K562 (cell line): ENCODE measurements at regions not wholly inside any gene's neighbourhood (a gene's known extent, or its start where the extent isn't known, plus 50 kb on each side); places are given as distances from the start of the nearest gene placed in this dataset.

Experiments
- ATAC-seq: fragments of 200-7000 bp; cut with Tn5 transposase; 3 replicates; pipeline ENCODE4 v1.9.1; 2020; ENCODE audit warnings: moderate library complexity
- BruUV-seq: library from RNA; stranded (reverse); fragments of 400-500 nt; replicated peaks from 2 replicates; lab custom pipeline; 2021; lab: Mats Ljungman, UMichigan
- CTCF ChIA-PET: fragments of 300-600 bp; formaldehyde crosslinking; extraction: SDS; loops from one replicate; lab custom pipeline; 2021; ENCODE audit warnings: low intra/inter-chr PET ratio; lab: Yijun Ruan, JAX
- POLR2A ChIA-PET: fragments of 300-600, 350-650 bp; sonication (Branson Sonifier 250); formaldehyde crosslinking; extraction: SDS; loops from one replicate; lab custom pipeline; 2021; ENCODE audit warnings: antibody characterized with exemption, inconsistent platforms; lab: Yijun Ruan, JAX
- DNase-seq, 4 experiments: peaks; one replicate each; pipeline versions ENCODE4 v3.0.0 to v3.0.0-alpha.2; 2011 to 2018; ENCODE audit warnings: low spot score in 3 of 4, mixed read lengths in 3 of 4; ENCODE audit errors: extremely low read depth in 1 of 4
- FAIRE-seq: peaks from 2 replicates; lab custom pipeline; 2011; peaks lifted over from hg19 to GRCh38; lab: Jason Lieb, UNC
- H2AFZ ChIP-seq: 2 replicates; pipeline ENCODE4 v1.6.0; 2011; ENCODE audit warnings: low read depth, low read length, control low read depth, inconsistent platforms
- H3K27ac ChIP-seq: fragments of 200-600 bp; 3 replicates; pipeline ENCODE4 v1.8.0; 2011; ENCODE audit warnings: low read depth, mild to moderate bottlenecking, control low read depth, inconsistent platforms, low read length, moderate library complexity, mixed read lengths; ENCODE audit errors: extremely low read depth
- H3K27me3 ChIP-seq, 2 experiments: fragments of 300-600 bp in 1 of 2; 2 replicates in 1 of 2; 3 replicates in 1 of 2; pipeline versions ENCODE4 v1.6.0 to v1.8.0; 2011; ENCODE audit warnings: inconsistent platforms in 2 of 2, low read length in 2 of 2, mild to moderate bottlenecking in 1 of 2, mixed read lengths in 1 of 2, moderate library complexity in 1 of 2; ENCODE audit not compliant: control insufficient read depth in 2 of 2, insufficient read depth in 2 of 2
- H3K36me3 ChIP-seq: fragments of 300-600 bp; 3 replicates; pipeline ENCODE4 v1.8.0; 2011; ENCODE audit warnings: mild to moderate bottlenecking, low read length, inconsistent platforms; ENCODE audit not compliant: control insufficient read depth, insufficient read depth
- H3K4me1 ChIP-seq, 2 experiments: fragments of 200-600 bp in 1 of 2; replicated peaks in 1 of 2; 2 replicates in 1 of 2; 3 replicates in 1 of 2; pipeline versions ENCODE4 v1.5.1 to v1.8.0; 2011; ENCODE audit warnings: inconsistent platforms in 2 of 2, low read length in 2 of 2, mild to moderate bottlenecking in 1 of 2, mixed read lengths in 1 of 2, moderate library complexity in 1 of 2; ENCODE audit not compliant: control insufficient read depth in 2 of 2, insufficient read depth in 2 of 2
- H3K4me2 ChIP-seq: 2 replicates; pipeline ENCODE4 v1.6.1; 2011; ENCODE audit warnings: low read length, control low read depth, inconsistent platforms, mixed read lengths; ENCODE audit not compliant: insufficient read depth
- H3K4me3 ChIP-seq: fragments of 200-600 bp; sonication (generic), shearing (Covaris generic); 2 replicates; pipeline ENCODE4 v1.5.1; 2016; ENCODE audit warnings: control low read depth, inconsistent platforms
- H3K79me2 ChIP-seq: fragments of 200-600 bp; 3 replicates; pipeline ENCODE4 v1.8.0; 2011; ENCODE audit warnings: low read length, inconsistent platforms; ENCODE audit not compliant: control insufficient read depth, insufficient read depth
- H3K9ac ChIP-seq, 2 experiments: 2 replicates each; pipeline versions ENCODE4 v1.6.0 to v1.6.1; 2011; ENCODE audit warnings: low read depth in 2 of 2, low read length in 2 of 2, control low read depth in 1 of 2, inconsistent platforms in 1 of 2, mild to moderate bottlenecking in 1 of 2, mixed read lengths in 1 of 2; ENCODE audit not compliant: insufficient read depth in 1 of 2
- H3K9me1 ChIP-seq: one replicate; pipeline ENCODE4 v1.6.0; 2011; ENCODE audit warnings: inconsistent platforms, mild to moderate bottlenecking, low read length, moderate library complexity; ENCODE audit not compliant: control insufficient read depth, insufficient read depth
- H3K9me3 ChIP-seq: replicated peaks from 2 replicates; pipeline ENCODE4 v1.5.1; 2011; ENCODE audit warnings: low read depth, low read length, inconsistent platforms; ENCODE audit not compliant: control insufficient read depth, insufficient read depth
- H4K20me1 ChIP-seq: replicated peaks from 2 replicates; pipeline ENCODE4 v1.6.1; 2011; ENCODE audit warnings: low read length, inconsistent platforms, mixed read lengths; ENCODE audit not compliant: control insufficient read depth, insufficient read depth
- ARID3A ChIP-seq: IDR thresholded peaks from 2 replicates; pipeline ENCODE4 v1.6.1; 2012; ENCODE audit warnings: low read depth, low read length, improper control_type of control experiment, borderline replicate concordance
- ATF3 ChIP-seq, 2 experiments: fragments of 450-650 bp in 1 of 2; sonication (generic) in 1 of 2; formaldehyde crosslinking in 1 of 2; IDR thresholded peaks in 1 of 2; conservative IDR thresholded peaks in 1 of 2; 2 replicates each; pipeline versions ENCODE4 v1.6.1 to v1.8.1; 2016 to 2023; ENCODE audit warnings: mild to moderate bottlenecking in 2 of 2, moderate library complexity in 2 of 2, inconsistent platforms in 1 of 2, missing genetic modification reagents in 1 of 2
- DDX20 ChIP-seq: fragments of 450-650 bp; IDR thresholded peaks from 2 replicates; pipeline ENCODE4 v1.6.1; 2016; ENCODE audit warnings: missing genetic modification characterization, low read depth, mild to moderate bottlenecking, missing compliant biosample characterization, moderate library complexity
- TCF15 ChIP-seq: fragments of 250-450 bp; sonication (Bioruptor Pico); IDR thresholded peaks from 2 replicates; pipeline ENCODE4 v1.8.0; 2022; ENCODE audit warnings: moderate library complexity, mild to moderate bottlenecking, inconsistent platforms
- ZNF655 ChIP-seq: fragments of 250-450 bp; sonication (Bioruptor Pico); IDR thresholded peaks from 2 replicates; pipeline ENCODE4 v1.5.0; 2021
- WGBS: fragments of 100-300 bp; shearing (Covaris generic); methylation state at CpG from one replicate; pipeline ENCODE4 v1.1.6; 2016; ENCODE audit warnings: low coverage, mixed read lengths; ENCODE audit not compliant: insufficient coverage; ENCODE audit errors: missing lambda C conversion rate; 5-methylcytosine and 5-hydroxymethylcytosine counted together
- in situ Hi-C: fragments of 300-500 bp; cut with MboI; formaldehyde crosslinking; loops from 4 replicates; pipeline ENCODE4 v1.15.0; 2018; ENCODE audit warnings: inconsistent platforms, mixed read lengths
- intact Hi-C: fragments of 100-400 bp; cut with micrococcal nuclease; formaldehyde crosslinking; loops from 2 replicates; pipeline ENCODE4 v1.14.2; 2022

GRCh38 chr1:5312293-5312674 lies 657.9 kb downstream of the AJAP1 start:
- Histone ChIP-seq H4K20me1 (no peaks in the 10 kb centered on the region), H3K4me3 (no peak overlapping the region), H3K27me3 (peaks cover 0 to 22% of the 10 kb centered on the region in 2 experiments; a peak in 1 of 5 replicates), H3K9ac (no peak overlapping the region), H3K4me1 (no peaks in the 10 kb centered on the region), H3K4me2 (no peak overlapping the region), H3K9me3 (no peaks in the 10 kb centered on the region), H2AFZ (no peak overlapping the region), H3K36me3 (no peaks in the 10 kb centered on the region), H3K79me2 (no peaks in the 10 kb centered on the region), H3K27ac (no peak overlapping the region), H3K9me1 (no peaks in the 10 kb centered on the region)
- TF ChIP-seq DDX20 (tag) (no peak), ARID3A (no peak), TCF15 (no peak), ZNF655 (no peak), ATF3 (IDR thresholded peaks at IDR 0.05) (no peak), ATF3 (CRISPR knock-in tag; conservative IDR thresholded peaks at IDR 0.05) (no peak)
- BruUV-seq, result no TSS peak
- in situ Hi-C loops (no loop called here), intact Hi-C loops (no loop called here)
- no peak for FAIRE-seq
- no peak for DNase-seq
- ChIA-PET POLR2A (no interaction called here), CTCF (no interaction called here)
- 0% methylated on average over 7 of the region's 7 CpGs for WGBS
- ATAC-seq, result no peak
